ENCODE measurements at regions not wholly inside any gene's neighbourhood (a gene's known extent, or its start where the extent isn't known, plus 50 kb on each side); places are given as distances from the start of the nearest gene placed in this dataset.

GRCh38 chr4:136329042-136329662 is 1203.1 kb downstream of the PCDH18 start:
- CTCF ChIA-PET: interaction anchor here (0.9 to 1.8 kb wide), 2 partner anchors 8 to 17 kb away, joined by 3 to 5 read pairs; no protein-coding TSS in a partner anchor
- POLR2A ChIA-PET: no interaction called here

DNA sequence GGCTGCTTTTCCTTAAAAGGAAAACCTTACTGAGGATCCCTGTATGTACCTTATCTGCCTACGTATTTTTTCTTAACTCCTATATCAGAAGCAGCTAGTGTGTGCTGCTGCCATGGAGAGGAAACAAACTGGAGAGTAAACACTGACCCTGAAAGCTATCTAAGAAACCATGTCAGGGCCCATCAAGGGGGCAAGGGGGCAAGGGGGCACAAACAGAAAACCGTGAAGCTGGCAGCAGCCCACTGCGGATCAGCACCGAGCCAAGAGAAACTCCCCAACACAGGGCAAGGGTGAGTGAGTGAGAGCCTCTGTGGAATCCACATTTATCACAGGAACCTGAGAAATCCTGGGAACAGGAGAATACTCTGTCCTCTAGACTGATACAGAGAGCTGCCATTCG is 1204.2 kb downstream of the PCDH18 start:
- ChIA-PET POLR2A (no interaction called here), CTCF (interaction anchor here (0.9 to 1.8 kb wide), 2 partner anchors 9 to 18 kb away, joined by 3 to 5 read pairs; no protein-coding TSS in a partner anchor)
- no peak for DNase-seq (ENCODE audit: extremely low spot score)
- TF ChIP-seq, protein P1, sequence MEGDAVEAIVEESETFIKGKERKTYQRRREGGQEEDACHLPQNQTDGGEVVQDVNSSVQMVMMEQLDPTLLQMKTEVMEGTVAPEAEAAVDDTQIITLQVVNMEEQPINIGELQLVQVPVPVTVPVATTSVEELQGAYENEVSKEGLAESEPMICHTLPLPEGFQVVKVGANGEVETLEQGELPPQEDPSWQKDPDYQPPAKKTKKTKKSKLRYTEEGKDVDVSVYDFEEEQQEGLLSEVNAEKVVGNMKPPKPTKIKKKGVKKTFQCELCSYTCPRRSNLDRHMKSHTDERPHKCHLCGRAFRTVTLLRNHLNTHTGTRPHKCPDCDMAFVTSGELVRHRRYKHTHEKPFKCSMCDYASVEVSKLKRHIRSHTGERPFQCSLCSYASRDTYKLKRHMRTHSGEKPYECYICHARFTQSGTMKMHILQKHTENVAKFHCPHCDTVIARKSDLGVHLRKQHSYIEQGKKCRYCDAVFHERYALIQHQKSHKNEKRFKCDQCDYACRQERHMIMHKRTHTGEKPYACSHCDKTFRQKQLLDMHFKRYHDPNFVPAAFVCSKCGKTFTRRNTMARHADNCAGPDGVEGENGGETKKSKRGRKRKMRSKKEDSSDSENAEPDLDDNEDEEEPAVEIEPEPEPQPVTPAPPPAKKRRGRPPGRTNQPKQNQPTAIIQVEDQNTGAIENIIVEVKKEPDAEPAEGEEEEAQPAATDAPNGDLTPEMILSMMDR (IDR thresholded peaks at IDR 0.05; ENCODE audit: control extremely low read depth, extremely low read depth, low read depth, missing control alignments): no peak

More at GRCh38 chr4:136329042-136329662, 1203.1 kb downstream of the PCDH18 start:
- DNase-seq (ENCODE audit: extremely low spot score): no peak
- TF ChIP-seq, protein P1 (IDR thresholded peaks at IDR 0.05; ENCODE audit: control extremely low read depth, extremely low read depth, low read depth, missing control alignments): no peak

DNA sequence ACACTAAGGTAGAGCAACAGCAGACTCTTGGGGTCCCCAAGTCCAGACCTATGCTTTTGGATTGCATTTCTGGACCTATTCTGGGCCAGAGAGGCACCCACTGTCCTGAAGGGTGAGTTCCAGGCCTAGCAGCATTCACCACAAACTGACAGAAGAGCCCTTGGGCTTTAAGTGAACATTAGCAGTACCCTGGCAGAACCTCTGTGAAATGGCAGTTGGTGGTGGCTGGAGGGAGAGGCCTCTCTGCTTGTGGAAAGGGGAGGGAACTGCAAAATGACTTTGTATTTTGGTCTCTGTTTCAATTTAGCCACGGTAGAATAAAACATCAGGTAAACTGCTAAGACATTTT is 1211.9 kb downstream of the PCDH18 start:
- POLR2A ChIA-PET: no interaction called here
- DNase-seq (ENCODE audit: extremely low spot score): no peak
- TF ChIP-seq, protein P1 (IDR thresholded peaks at IDR 0.05; ENCODE audit: control extremely low read depth, extremely low read depth, low read depth, missing control alignments): no peak
- CTCF ChIA-PET: no interaction called here

- POLR2A ChIA-PET: no interaction called here
- CTCF ChIA-PET: no interaction called here
- no peak for DNase-seq (ENCODE audit: extremely low spot score)
- TF ChIP-seq, protein P1 (IDR thresholded peaks at IDR 0.05; ENCODE audit: control extremely low read depth, extremely low read depth, low read depth, missing control alignments): no peak
These were observed 1212.4 kb downstream of the PCDH18 start for GRCh38 chr4:136319789-136320464.

DNA sequence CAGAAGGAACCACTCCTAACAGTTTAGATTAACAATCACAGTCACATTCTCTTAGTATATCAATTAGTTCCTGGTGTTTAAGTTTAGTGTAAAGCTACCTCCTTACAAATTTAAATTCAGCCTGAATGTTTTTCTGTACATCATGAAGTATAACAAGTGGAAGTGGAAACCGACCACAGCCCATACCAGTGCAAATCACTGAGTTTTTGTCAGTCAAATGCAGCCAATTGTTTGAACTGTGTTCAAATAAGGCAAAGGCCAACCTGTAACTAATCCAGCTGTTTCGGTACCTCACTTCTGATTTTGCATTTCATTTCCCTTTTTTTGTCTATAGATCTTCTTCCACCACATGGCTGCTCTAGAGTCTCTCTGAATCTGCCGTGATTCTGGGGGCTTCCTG is 1215.3 kb downstream of the PCDH18 start:
- ChIA-PET POLR2A (no interaction called here), CTCF (no interaction called here)
- TF ChIP-seq, protein P1 (IDR thresholded peaks at IDR 0.05; ENCODE audit: control extremely low read depth, extremely low read depth, low read depth, missing control alignments): no peak
- DNase-seq (ENCODE audit: extremely low spot score): no peak

- ChIA-PET CTCF (no interaction called here), POLR2A (no interaction called here)
These were observed 1217.6 kb downstream of the PCDH18 start for GRCh38 chr4:136314686-136315085.

More at GRCh38 chr4:136314686-136315085, 1217.6 kb downstream of the PCDH18 start:
- TF ChIP-seq, protein P1 (IDR thresholded peaks at IDR 0.05; ENCODE audit: control extremely low read depth, extremely low read depth, low read depth, missing control alignments): no peak
- no peak for DNase-seq (ENCODE audit: extremely low spot score)

Measured in GM10248 (cell line).